ENCODE measurements at regions not wholly inside any gene's neighbourhood (a gene's known extent, or its start where the extent isn't known, plus 50 kb on each side); places are given as distances from the start of the nearest gene placed in this dataset.

GRCh38 chrX:139094671-139095592 lies 383.4 kb upstream of the FGF13 start:
- Mint-ChIP-seq H3K4me3 (no peak overlapping the region), H3K9me3 (peaks cover 0 to 21% of the 10 kb centered on the region in 2 experiments; a peak in 2 of 5 replicates), H3K36me3 (ENCODE audit: insufficient read depth in 1 of 3, low read depth in 3 of 3) (no peaks in the 10 kb centered on the region), H3K27me3 (ENCODE audit: low read depth) (no peaks in the 10 kb centered on the region), H3K27ac (no peak overlapping the region), H3K4me1 (no peaks in the 10 kb centered on the region)
- Histone ChIP-seq H2BK120ac (ENCODE audit: low read depth, low read length, poor library complexity, severe bottlenecking) (no peak overlapping the region), H4K20me1 (ENCODE audit: control insufficient read depth, insufficient read depth, insufficient read length) (no peaks in the 10 kb centered on the region), H3T11ph (ENCODE audit: low read length) (no peak overlapping the region), H3K18ac (ENCODE audit: insufficient read length, low read depth, low read length) (no peak overlapping the region), H3K4me2 (ENCODE audit: insufficient read depth, insufficient read length, low read length) (no peak overlapping the region), H3K27ac (ENCODE audit: insufficient read length, low read depth, low read length) (no peak overlapping the region), H4K5ac (ENCODE audit: insufficient read length, low read depth, low read length) (no peak overlapping the region), H4K91ac (ENCODE audit: insufficient read length, low read depth, low read length) (no peak overlapping the region), H2BK15ac (ENCODE audit: low read depth, low read length) (no peak overlapping the region), H3K14ac (ENCODE audit: insufficient read depth, low read length) (no peak overlapping the region), H3K56ac (ENCODE audit: insufficient read length, low read depth, low read length) (no peak overlapping the region), H2AK5ac (ENCODE audit: insufficient read length, low read length) (no peak overlapping the region), H3K23ac (ENCODE audit: insufficient read length, low read depth, low read length) (no peak overlapping the region), H4K8ac (replicated peaks; ENCODE audit: insufficient read length, low read depth, low read length) (no peak overlapping the region), H3K9me3 (ENCODE audit: control insufficient read depth, low read depth, low read length) (no peaks in the 10 kb centered on the region), H3K79me1 (ENCODE audit: insufficient read depth, low read depth, low read length, poor library complexity, severe bottlenecking) (no peaks in the 10 kb centered on the region), H3K9ac (ENCODE audit: extremely low read depth, insufficient read length, low read length) (no peak overlapping the region), H3K4ac (ENCODE audit: low read depth, low read length) (no peak overlapping the region), H3K79me2 (ENCODE audit: insufficient read depth, low read length) (no peaks in the 10 kb centered on the region; the same call in 1 of the 2 replicates), H3K23me2 (ENCODE audit: insufficient read length, low read depth, low read length, poor library complexity, severe bottlenecking) (no peaks in the 10 kb centered on the region), H3K27me3 (ENCODE audit: insufficient read depth, low read length) (no peaks in the 10 kb centered on the region), H2BK12ac (ENCODE audit: insufficient read length, low read depth, low read length) (no peak overlapping the region), H3K4me1 (ENCODE audit: insufficient read depth, low read length) (no peaks in the 10 kb centered on the region), H2AFZ (ENCODE audit: low read length) (no peak overlapping the region), H2BK5ac (ENCODE audit: insufficient read length, low read length) (no peak overlapping the region), H2BK20ac (ENCODE audit: low read depth, low read length, poor library complexity, severe bottlenecking) (no peak overlapping the region)
- no CpG with 5 or more reads among the region's 6 CpGs for WGBS (ENCODE audit: extremely low coverage, insufficient read length, low lambda C conversion rate)
- DNase-seq, result no peak
- TF ChIP-seq, protein P1, sequence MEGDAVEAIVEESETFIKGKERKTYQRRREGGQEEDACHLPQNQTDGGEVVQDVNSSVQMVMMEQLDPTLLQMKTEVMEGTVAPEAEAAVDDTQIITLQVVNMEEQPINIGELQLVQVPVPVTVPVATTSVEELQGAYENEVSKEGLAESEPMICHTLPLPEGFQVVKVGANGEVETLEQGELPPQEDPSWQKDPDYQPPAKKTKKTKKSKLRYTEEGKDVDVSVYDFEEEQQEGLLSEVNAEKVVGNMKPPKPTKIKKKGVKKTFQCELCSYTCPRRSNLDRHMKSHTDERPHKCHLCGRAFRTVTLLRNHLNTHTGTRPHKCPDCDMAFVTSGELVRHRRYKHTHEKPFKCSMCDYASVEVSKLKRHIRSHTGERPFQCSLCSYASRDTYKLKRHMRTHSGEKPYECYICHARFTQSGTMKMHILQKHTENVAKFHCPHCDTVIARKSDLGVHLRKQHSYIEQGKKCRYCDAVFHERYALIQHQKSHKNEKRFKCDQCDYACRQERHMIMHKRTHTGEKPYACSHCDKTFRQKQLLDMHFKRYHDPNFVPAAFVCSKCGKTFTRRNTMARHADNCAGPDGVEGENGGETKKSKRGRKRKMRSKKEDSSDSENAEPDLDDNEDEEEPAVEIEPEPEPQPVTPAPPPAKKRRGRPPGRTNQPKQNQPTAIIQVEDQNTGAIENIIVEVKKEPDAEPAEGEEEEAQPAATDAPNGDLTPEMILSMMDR (conservative IDR thresholded peaks at IDR 0.05), result no peak
